ENCODE measurements at regions not wholly inside any gene's neighbourhood (a gene's known extent, or its start where the extent isn't known, plus 50 kb on each side); places are given as distances from the start of the nearest gene placed in this dataset.

GRCh38 chr9:13705373-13705772, 425.9 kb upstream of the MPDZ start:
- no peak for DNase-seq

- DNase-seq: no peak
These were observed 411.1 kb upstream of the MPDZ start for GRCh38 chr9:13690595-13690994.

GRCh38 chr9:13689925-13690324, 410.4 kb upstream of the MPDZ start:
- no peak for DNase-seq

- DNase-seq: no peak
These were observed 409.6 kb upstream of the MPDZ start for GRCh38 chr9:13688990-13689600.

- no peak for DNase-seq
These were observed 408.9 kb upstream of the MPDZ start for GRCh38 chr9:13688223-13688989.

GRCh38 chr9:13684656-13685055, 405.2 kb upstream of the MPDZ start:
- no peak for DNase-seq

- no peak for DNase-seq
These were observed 398.3 kb upstream of the MPDZ start for GRCh38 chr9:13677801-13678200.

- no peak for DNase-seq
These were observed 396.1 kb upstream of the MPDZ start for GRCh38 chr9:13675638-13676000.

- no peak for DNase-seq
These were observed 395.6 kb upstream of the MPDZ start for GRCh38 chr9:13674926-13675637.

- no peak for DNase-seq
These were observed 393.9 kb upstream of the MPDZ start for GRCh38 chr9:13673348-13673747.

GRCh38 chr9:13665418-13666066, 386.1 kb upstream of the MPDZ start:
- DNase-seq: no peak

GRCh38 chr9:13661014-13661413, 381.5 kb upstream of the MPDZ start:
- DNase-seq: no peak

GRCh38 chr9:13651969-13652663, 372.6 kb upstream of the MPDZ start:
- DNase-seq: no peak

GRCh38 chr9:13651526-13651925, 372.0 kb upstream of the MPDZ start:
- no peak for DNase-seq

GRCh38 chr9:13648676-13649075, 369.2 kb upstream of the MPDZ start:
- DNase-seq: no peak

- no peak for DNase-seq
These were observed 368.6 kb upstream of the MPDZ start for GRCh38 chr9:13648068-13648467.

- no peak for DNase-seq
These were observed 367.1 kb upstream of the MPDZ start for GRCh38 chr9:13646500-13647021.

GRCh38 chr9:13645557-13645956, 366.1 kb upstream of the MPDZ start:
- DNase-seq: no peak

- no peak for DNase-seq
These were observed 365.2 kb upstream of the MPDZ start for GRCh38 chr9:13644675-13645074.

- DNase-seq: no peak
These were observed 363.2 kb upstream of the MPDZ start for GRCh38 chr9:13642646-13643045.

GRCh38 chr9:13629067-13629466, 349.6 kb upstream of the MPDZ start:
- DNase-seq: no peak

- DNase-seq: no peak
These were observed 349.0 kb upstream of the MPDZ start for GRCh38 chr9:13628526-13628925.

- no peak for DNase-seq
These were observed 348.0 kb upstream of the MPDZ start for GRCh38 chr9:13627502-13627901.

Data from stimulated activated CD8-positive, alpha-beta memory T cell treated with anti-CD3 and anti-CD28 coated beads, Interleukin-4, amount 100 ng/mL, for 48 hours (primary cell).